GM12864 (cell line): ENCODE measurements at regions not wholly inside any gene's neighbourhood (a gene's known extent, or its start where the extent isn't known, plus 50 kb on each side); places are given as distances from the start of the nearest gene placed in this dataset.

Experiments
- DNase-seq: peaks from one replicate; pipeline ENCODE4 v3.0.0-alpha.2; 2011; ENCODE audit warnings: low read depth
- H3K4me3 ChIP-seq: 2 replicates; pipeline ENCODE4 v1.5.1; 2011; ENCODE audit warnings: mild to moderate bottlenecking, low read depth, low read length, control low read depth
- CTCF ChIP-seq: IDR thresholded peaks from 2 replicates; pipeline ENCODE4 v1.5.1; 2011; ENCODE audit warnings: low read depth, mild to moderate bottlenecking, moderate library complexity, low read length, control low read depth, inconsistent platforms; ENCODE audit errors: missing control alignments

DNA sequence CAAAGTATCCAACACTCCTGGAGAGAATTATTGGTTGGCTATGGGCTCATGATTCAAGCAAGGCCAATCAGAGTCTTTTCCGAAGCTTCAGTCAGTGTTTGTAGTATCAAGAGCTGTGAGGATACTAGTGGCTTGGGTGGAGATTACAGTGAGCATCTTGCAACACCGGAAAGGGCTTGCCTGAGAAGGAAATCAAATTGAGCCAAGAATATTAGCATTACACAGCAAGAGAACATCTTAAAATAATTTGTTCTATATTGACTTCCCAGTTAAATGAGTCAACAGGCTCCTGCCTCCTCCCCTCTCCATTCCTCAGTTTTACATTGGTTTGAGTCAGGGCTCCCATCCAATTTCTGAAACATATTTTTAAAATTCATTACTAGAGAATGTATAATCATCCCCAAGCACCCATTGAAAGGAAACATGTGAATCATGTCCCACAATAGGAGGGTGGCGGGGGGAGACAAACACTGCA lies 127.4 kb downstream of the ELAPOR2 start:
- no peak for DNase-seq
- no peak for TF ChIP-seq CTCF
- no peak overlapping the region for H3K4me3 ChIP-seq

GRCh38 chr7:86931439-86931838 lies 128.0 kb downstream of the ELAPOR2 start:
- H3K4me3 ChIP-seq: no peak overlapping the region
- DNase-seq: no peak
- no peak for TF ChIP-seq CTCF

DNA sequence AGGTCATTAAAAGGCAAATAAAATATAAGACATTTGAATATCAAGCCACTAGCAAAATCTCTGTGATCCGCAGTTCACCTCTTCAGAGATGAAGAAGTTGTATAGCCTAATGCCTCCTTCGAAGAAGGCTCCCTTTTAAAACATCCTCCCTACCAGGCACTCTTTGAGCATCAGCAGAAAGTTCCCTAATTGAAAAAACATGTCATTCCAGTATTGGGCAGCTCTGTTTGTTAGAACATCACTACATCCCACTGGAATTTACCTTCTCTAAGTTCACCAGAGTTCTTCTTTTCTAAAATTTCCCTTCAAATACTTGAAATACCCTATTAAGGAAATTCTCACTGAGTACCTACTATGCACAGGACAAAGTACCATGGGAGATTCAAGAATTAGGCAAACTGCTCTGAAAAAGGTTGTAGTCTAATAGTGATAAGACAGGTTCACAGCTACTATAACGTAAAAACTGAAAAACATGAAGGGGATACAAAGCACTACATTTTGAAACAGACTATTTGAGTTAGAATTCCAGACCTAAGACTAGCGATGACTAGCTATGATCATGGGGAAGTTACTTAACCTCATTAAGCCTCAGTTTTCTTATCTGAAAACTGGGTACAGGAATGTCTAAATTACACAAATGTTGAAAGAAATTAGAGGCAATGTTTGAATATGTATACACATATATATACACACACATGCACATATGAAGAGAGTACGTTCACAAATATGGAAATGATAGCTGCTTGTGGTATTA lies 128.7 kb downstream of the ELAPOR2 start:
- no peak for DNase-seq
- no peak for TF ChIP-seq CTCF
- H3K4me3 ChIP-seq: no peak overlapping the region

DNA sequence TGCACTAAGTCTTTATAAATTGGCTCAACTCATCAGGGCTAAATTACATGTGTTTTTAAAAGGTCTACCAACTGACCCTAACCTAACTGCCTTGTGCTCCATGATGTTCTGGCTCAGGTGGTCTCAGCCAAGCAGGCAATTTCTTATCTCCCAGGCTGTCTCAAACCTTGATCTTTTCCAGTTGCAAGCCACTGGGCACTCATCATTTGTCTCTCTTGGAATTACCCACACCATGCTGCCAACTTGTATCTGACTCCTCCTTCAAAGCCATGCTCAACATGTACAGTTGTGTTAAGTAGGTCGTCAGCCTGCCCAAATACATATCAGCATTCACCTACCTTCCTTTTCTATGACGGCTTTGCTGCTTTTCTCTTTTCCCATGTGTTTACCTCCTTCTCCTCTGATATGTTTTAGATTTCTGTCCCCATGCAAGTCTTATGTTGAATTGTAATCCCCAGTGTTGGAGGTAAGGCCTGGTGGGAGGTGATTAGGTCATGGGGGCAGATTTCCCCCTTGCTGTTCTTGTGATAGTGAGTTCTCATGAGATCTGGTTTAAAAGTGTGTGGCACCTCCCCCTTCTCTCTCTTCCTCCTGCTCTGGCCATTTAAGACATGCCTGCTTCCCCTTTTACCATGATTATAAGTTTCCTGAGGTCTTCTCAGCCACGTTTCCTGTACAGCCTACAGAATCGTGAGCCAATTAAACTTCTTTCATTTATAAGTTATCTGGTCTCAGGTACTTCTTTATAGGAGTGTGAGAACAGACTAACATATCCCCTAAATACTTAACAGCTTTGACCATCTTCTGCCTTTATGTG lies 130.0 kb downstream of the ELAPOR2 start:
- no peak overlapping the region for H3K4me3 ChIP-seq
- DNase-seq: no peak
- TF ChIP-seq CTCF: no peak

DNA sequence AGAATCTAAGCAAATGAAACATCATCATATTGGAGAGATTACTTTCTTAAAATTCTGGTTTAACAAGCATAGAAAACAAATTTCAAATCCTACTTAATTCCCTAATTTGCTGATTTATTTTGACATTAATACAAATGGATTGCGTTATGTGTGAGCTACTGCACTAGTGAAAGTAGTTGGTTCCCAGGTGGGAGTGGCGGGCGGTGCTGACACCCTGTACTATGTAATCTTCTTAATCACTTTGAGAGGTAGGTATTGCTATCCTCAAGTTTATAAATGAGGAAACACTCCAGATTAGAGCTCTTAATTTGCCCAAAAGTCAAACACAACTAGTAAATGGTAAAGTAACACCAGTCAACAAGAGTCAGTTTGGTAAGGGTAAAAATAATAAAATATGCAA lies 131.1 kb downstream of the ELAPOR2 start:
- no peak overlapping the region for H3K4me3 ChIP-seq
- TF ChIP-seq CTCF: no peak
- no peak for DNase-seq

DNA sequence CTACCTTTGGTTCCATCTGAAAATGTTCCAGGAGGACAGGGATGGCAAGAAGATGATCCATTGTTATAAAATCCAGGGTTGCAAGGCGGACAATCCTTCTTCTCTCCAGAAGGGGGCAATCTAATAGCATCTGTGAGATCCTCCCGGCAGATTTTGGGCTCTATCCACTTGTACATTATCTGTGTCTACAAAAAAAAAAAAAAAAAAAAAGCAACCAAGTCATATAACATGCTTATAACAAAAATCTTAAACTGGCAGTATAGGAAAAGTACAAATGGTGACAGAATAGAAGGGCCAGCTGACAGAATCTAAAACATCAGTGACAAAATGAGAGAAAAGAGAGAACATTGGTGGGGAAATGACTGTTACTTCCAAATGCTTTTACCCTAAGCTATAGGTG lies 132.7 kb downstream of the ELAPOR2 start:
- no peak overlapping the region for H3K4me3 ChIP-seq
- DNase-seq: peak; percentile 33
- peak; percentile 73 for TF ChIP-seq CTCF

- H3K4me3 ChIP-seq: no peak overlapping the region
- DNase-seq: no peak
- TF ChIP-seq CTCF: no peak
Measured at GRCh38 chr7:86925221-86925620, 134.2 kb downstream of the ELAPOR2 start.
